HG03108 (cell line): ENCODE measurements at regions not wholly inside any gene's neighbourhood (a gene's known extent, or its start where the extent isn't known, plus 50 kb on each side); places are given as distances from the start of the nearest gene placed in this dataset.
"Not testable (repeated sequence)": the region's sequence is repeated elsewhere in the genome, so short reads cannot be mapped to it uniquely, and the experiment has no call there.

Source experiments
- ATAC-seq: cut with Tn5 transposase; IDR thresholded peaks from one replicate; pipeline ENCODE4 v1.9.1; 2021; ENCODE audit warnings: moderate library complexity; ENCODE audit not compliant: unreplicated experiment

DNA sequence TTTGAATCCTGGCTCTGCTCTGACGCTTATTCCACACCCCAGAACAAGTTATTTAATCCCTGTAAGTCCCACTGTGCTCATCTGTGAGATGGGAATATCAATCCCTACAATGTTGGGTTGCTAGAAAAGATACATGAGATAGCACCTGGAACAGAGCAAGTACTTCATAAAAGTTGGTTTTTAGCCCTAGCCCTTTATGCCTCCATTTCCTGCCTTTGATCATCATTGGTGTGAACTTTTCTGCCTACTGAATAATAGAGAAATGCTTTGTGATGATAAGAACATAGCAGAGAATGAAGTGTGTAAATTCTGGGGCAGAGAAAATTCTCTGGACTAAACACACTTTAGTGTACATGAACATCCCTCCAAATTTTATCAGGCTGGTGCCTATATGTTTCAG lies 90.3 kb upstream of the RANBP6 start:
- no peak for ATAC-seq

DNA sequence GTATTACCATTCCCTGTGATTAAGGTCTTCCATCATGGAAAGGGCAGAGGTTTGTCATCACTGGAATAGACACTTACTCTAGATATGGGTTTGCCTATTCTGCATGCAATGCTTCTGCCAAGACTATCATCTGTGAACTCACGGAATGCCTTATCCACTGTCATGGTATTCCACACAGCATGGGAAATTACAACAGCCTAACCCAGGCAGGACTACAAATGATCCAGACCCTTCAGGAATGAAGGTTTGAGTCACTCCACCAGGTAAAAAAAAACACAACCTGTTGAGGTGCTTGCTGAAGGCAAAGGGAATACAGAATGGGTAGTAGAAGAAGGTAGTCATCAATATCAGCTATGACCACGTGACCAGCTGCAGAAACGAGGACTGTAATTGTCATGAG lies 89.0 kb upstream of the RANBP6 start:
- ATAC-seq: not testable (repeated sequence)

DNA sequence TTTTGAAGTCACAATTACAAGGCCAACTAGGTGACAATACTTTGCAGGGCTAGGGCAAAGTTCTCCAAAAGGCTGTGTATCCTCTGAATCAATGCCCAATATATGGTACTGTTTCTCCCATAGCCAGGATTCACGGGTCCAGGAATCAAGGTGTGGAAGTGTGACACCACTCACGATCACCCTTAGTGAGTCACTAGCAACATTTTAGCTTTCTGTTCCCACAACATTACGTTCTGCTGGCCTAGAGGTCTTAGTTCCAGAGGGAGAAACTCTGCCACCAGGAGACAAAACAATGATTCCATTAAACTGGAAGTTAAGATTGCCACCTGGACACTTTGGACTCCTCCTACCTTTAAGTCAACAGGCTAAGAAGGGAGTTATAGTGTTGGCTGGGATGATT lies 88.5 kb upstream of the RANBP6 start:
- not testable (repeated sequence) for ATAC-seq

DNA sequence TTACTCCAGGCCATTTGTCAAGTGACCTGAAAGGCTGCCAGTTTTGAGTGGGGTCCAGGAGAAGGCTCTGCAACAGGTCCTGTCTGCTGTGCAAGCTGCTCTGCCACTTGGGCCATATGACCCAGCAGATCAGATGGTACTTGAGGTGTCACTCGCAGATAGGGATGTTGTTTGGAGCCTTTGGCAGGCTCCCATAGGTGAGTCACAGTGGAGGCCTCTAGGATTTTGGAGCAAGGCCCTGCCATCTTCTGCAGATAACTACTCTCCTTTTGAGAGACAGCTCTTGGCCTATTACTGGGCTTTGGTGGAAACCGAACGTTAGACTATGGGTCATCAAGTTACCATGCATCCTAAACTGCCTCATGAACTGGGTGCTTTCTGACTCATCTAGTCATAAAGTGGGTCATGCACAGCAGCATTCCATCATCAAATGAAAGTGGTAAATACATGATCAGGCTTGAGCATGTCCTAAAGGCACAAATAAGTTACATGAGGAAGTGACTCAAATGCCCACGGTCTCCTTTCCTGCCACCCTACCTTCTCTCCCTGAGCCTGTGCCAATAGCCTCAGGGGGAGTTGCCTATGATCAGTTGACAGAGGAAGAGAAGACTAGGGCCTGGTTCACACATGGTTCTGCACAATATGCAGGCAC lies 87.0 kb upstream of the RANBP6 start:
- ATAC-seq: not testable (repeated sequence)

DNA sequence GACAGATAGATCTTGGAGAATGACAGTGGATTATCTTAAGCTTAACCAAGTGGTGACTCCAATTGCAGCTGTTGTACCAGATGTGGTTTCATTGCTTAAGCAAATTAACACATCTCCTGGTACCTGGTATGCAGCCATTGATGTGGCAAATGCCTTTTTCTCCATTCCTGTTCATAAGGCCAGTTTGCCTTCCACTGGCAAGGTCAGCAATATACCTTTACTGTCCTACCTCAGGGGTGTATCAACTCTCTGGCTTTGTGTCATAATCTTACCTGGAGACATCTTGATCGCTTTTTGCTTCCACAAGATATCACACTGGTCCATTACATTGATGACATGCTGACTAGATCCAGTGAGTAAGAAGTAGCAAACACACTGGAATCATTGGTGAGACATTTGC lies 86.3 kb upstream of the RANBP6 start:
- ATAC-seq: not testable (repeated sequence)

DNA sequence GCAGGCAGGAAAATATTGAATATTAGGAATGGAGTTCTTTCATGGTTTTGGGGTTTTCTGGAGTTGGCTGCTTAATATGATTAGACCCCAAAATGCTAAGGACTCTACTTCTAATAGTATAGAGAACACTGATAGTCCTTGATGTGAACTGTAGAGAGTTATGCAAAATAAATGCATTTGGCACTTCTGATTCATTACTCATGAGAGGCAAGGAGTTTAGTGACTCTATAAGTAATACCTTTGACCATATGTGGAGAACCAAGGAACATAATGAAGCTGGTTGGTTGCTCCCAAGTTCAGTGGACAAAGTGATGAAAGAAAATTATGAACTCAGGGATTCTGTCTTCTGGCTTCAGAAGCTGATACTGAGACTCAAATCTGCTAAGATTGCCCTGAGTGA lies 83.9 kb upstream of the RANBP6 start:
- not testable (repeated sequence) for ATAC-seq

DNA sequence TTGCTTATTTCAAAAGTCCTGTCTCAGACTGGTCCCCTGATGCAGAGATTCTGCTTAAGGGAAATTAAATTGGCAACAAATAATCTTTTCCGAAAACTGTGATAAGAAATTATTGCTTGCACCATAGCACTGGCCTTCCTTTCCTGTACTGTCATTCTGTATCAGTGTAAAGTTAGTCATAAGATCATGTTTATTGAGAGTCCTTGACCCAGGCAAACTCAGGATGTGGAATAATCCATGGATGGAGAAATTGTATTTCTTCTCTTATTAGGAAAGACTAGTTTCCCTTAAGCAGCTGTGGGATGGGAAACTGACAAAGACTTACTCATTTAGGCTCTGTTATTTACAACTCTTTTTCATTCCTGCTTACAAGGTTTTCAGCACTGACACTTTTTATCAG lies 83.0 kb upstream of the RANBP6 start:
- no peak for ATAC-seq

DNA sequence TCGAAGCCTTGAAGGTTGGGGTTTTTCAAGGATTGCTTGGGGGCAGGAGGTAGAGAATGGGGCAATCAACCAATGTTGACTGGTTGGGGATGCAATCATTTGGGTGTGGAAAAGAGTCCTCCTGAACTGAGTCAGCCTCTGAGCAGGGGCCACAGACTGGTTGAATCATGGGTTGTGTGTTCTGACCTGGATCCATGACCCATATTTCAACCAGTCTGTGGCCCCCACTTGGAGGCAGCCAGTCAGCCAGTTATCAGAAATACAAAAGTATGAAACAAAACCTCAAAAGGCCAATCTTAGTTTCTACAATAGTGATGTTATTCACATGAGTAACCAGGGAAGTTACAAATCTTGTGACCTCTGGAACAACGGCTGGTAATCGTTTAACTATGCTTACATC lies 81.4 kb upstream of the RANBP6 start:
- ATAC-seq: no peak

DNA sequence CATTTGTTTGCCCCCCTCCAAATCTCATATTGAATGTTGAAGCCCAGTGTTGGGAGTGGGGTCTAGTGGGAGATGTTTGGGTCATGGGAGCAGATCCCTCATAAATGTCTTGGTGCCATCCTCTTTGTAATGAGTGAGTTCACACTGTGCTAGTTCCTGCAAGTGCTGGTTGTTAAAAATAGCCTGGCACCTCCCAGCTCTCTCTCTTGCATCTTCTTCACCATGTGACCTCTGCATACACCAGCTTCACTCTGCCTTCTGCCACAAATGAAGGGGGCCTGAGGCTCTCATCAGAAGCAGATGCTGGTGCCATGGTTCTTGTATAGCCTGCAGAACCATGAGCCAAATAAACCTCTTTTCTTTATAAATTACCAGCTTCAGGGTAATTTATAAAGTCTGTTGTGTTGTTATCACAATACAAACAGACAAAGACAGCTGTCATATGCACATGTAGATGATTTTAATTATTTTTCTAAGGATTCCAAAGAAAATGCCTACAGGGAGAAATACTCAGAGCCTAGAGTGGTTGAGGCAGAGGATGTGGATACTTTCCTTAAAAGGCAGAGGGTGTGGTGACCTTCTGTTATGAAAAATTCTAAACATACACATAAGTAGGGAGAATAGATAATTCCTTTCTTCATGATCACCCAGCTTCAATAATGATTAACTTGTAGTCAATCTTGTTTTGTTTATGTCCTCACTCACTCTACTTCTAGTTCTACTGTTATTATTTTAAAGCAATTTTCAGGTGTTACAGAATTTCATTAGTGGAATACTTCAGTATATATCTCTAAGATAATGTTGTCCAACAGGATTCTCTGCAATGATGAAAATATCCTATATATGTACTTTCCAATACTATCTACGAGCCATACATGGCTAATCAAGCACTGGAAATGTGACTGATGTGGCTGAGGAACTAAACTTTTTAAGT lies 75.1 kb upstream of the RANBP6 start:
- no peak for ATAC-seq

DNA sequence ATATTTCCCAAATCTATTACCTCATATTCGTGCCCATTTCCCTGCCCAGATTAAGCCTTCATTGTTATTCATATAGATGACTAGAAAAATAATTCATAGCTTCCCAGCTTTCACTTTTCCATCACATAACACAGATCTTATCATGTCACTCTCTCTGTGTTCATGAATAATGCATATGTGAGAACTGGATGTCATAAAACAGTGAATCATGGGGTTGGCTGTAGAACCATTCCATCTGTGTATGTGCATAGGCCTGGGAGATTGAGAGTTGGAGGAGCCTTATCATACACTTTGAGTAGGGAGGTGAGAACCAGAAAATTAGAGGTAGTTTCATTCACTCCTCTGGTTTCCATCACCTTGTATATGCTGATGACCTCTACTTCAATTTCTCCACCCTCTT lies 73.9 kb upstream of the RANBP6 start:
- no peak for ATAC-seq

DNA sequence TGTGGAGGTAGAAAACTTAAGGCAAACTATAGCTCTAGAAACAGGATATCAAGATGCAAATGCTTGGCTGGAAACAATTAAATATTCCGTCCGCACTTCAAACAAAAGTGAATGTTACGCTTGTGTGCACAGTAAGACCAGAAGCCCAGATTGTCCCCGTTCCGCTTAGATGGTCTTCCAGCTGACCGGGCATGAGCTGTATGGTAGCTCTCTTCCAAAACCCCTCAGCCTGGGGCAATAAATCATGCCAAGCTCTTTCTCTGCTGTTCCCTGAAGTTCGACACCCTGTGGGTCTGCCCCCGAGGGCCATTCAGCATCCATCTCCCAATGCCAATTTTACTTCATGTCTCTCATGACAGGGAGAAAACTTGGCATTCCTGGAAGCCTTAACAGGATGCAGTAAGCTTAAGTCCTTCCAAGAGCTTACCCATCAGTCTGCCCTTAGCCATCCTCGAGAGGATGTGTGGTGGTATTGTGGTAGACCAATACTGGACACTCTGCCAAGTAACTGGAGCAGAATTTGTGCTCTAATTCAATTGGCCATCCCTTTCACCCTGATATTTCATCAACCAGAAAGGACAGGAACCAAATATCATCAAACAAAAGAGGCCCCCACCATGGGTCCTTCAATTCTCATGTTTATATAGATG lies 70.7 kb upstream of the RANBP6 start:
- no peak for ATAC-seq

DNA sequence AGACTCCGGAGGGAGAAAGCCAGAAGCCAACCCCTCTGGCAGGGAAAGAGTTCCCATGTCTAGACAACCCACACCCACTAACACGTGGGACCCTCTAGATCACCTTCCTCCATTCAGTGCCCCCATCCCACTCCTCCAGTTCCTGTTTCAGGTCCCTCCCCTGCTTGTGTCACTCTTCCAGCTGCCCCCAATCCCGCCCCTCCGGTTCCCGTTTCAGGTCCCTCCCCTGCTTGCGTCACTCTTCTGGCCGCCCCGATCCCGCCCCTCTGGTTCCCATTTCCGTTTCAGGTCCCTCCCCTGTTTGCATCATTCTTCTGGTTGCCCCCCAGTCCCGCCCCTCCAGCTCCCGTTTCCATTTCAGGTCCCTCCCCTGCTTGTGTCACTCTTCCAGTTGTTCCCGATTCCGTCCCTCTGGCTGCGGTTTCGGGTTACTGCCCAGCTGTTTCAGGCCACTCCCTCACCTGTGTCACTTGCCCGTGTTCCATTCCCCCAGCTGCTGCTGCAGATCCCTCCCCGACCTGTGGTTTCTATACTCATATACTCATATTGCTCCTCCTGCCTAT lies 64.8 kb upstream of the RANBP6 start:
- peak; percentile 85 for ATAC-seq

DNA sequence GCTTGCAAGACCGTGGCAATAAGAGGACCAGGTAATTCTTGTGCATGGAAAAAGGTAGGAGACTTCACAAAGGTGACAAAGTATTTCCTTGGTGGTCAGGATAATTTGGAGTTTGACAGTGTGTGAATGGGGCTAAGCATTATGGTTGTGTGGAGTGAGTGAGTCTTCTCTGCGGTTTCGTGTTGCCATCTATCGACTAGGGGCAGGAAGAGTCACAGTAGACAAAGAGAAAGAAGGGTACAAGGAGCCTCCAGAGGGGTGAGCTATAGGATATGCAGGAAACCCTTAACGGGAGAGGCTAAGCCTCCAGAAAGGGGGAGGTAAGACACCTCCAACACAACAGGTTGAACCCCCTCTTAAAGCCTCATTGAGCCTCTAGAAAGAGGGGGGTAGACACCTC lies 64.0 kb upstream of the RANBP6 start:
- ATAC-seq: no peak

DNA sequence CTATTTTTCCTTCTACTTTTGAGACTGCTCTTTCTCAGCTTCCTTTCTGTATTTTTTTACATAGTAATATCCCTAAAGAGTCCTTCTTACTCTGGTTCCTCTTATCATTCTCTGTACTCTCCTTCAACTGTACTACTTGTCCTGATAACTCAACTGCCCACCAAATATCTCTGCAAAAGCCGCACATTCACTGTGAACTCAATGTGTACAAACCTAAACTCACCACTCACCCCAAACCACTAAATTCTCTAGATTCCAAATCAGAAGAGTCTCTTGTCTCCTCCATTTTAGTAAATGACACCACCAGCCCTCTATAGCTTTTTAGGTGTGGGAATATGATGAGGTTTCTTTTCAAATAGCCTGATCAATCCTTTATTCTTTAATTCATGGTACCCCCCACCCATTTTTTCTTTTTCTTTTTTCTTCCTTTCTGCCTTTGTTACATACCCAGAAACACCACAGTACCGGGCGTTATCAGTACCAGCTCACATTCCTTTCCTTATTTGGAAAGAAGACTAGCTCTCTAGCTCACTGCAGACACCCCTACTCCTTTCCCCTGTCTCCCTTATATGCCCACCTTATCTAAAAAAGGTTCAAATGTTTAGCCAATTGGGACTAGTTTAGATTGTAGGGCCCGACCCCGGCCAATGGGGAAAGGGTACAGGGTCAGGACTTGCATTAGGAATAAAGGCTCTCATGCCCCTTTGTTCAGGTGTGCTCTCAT lies 63.1 kb upstream of the RANBP6 start:
- no peak for ATAC-seq

DNA sequence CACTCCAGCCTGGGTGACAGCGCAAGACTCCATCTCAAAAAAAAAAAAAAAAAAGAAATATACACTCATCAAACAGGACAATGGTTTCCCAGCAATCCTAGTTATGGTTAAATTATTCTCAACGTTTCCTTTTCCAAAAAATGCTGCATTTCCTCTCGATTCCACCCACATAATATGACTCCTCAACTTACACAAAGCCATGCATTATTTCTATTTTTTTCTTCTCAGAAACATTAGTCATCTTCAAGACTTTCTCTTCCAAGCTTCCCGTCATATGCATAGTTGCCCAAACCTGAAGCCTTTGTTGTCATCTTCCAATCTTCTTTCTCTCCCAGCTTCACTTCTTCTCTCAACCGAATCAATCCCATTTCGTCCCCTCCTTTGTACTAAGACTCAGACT lies 61.4 kb upstream of the RANBP6 start:
- no peak for ATAC-seq

DNA sequence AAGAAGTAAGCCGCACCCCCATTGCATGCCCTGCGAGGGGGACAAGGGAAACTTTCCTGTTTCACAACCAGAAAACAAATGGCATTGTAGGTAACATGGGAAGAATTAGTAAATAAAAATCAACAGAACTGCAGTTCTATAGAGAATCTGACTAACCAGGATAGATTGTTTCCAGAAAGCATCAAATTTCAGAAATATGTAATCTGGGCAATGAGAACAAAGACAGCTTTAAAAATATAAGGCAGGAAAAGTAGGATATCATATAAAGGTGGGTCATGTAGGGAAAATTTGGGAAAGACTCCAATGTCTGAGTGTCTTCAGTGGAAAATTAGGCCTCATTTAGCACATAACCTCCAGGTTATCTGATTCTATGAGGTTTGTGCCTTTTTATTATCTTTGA lies 58.3 kb upstream of the RANBP6 start:
- ATAC-seq: no peak

DNA sequence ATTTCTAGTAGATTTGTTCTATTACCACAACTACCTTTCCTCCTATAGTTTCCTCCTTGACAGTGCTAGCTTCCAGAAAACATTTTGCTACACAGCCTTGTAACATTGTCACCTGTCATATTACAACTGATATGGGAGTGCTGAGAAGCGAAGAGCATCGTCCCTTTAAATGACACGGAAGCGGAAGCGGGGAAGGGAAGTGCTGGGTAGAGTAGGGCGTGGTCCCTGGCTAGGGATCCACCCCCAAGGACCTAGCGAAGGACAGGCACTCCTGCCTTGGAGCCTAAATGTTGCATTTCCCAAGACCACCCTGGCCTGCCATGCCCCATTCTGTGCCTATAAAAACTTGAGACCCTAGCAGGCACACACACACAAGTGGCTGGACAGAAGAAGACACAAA lies 57.4 kb upstream of the RANBP6 start:
- no peak for ATAC-seq

DNA sequence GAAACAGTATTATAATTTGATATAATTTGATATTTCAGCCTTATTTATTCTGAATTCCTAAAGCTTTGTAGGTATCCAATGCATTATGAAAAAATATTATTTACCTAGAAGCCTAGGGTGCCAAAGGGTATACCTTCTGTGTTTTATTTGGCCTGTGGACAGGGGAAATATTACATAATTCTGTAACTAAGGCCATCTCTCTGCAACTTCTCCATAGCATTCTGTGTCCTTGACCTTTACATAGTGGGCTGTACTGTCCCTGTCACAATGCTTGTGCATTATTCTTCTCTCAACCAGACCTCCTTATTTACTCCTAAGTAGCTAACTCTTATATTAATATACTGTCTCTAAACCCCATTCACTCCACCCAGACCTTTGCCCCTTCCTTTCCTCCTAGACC lies 57.0 kb upstream of the RANBP6 start:
- ATAC-seq: no peak

DNA sequence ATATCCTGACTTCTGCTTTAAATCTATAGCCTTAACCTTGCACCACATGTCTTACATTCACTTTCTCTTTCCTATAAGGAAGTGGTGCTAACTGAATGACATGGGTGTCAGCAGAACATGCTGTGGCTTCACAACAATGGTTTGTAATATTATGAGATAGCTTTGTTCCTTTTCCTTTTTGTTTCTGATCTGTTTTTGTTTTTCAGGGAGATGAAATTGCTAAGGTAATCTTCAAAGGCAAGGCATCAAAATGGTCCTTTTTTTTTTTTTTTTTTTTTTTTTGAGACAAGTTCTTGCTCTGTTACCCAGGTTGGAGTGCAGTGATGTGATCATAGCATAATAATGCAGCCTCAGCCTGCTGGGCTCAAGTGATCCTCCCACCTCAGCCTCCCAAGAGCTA lies 53.6 kb upstream of the RANBP6 start:
- peak; percentile 96 for ATAC-seq

DNA sequence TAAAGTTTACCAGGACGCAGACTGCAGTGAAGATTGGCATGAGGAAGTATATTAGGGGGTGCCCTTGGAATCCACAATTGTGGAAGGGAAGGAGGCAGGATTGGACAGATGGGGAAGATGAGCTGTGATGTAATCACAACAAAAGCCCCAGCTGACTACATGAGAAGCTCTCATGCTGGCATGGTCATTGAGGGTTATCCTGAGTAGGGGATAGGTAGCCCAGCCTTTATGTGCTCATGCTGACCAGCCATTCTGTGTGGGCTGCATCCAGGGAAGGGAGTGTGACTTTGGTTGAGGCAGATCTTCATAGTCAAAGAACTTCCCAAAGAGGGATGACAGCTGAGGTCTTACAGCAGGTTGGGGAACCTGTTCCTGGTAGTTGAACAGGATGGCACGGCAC lies 52.0 kb upstream of the RANBP6 start:
- no peak for ATAC-seq
